ENCODE measurements at regions not wholly inside any gene's neighbourhood (a gene's known extent, or its start where the extent isn't known, plus 50 kb on each side); places are given as distances from the start of the nearest gene placed in this dataset.
"Not testable (repeated sequence)": the region's sequence is repeated elsewhere in the genome, so short reads cannot be mapped to it uniquely, and the experiment has no call there.

DNA sequence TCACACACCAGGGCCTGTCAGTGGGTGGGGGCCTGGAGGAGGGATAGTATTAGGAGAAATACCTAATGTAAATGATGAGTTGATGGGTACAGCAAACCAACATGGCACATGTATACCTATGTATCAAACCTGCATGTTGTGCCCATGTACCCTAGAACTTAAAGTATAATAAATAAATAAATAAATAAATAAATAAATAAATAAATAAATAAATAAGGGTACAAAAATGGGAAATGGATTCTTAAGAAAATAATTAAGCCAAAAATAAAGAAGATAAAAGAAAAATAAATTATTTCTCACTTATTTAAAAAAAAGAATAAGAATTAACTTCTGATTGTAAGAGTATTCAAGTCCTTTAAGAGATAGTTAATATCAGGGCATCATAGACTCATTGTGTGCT lies 117.3 kb upstream of the API5 start:
- not testable (repeated sequence) for TF ChIP-seq SPI1 (IDR thresholded peaks at IDR 0.05; ENCODE audit: low read depth, low read length); POLR2A (IDR thresholded peaks at IDR 0.05; ENCODE audit: low read depth, low read length); POLR2AphosphoS5 (IDR thresholded peaks at IDR 0.05; ENCODE audit: low read depth, low read length); TAF1 (IDR thresholded peaks at IDR 0.05; ENCODE audit: low read depth, low read length); PAX5 (IDR thresholded peaks at IDR 0.05; ENCODE audit: insufficient read depth, low read length, severe bottlenecking); POU2F2 (IDR thresholded peaks at IDR 0.05; ENCODE audit: low read depth, low read length)

Measured in GM12891 (cell line).